ENCODE measurements at regions not wholly inside any gene's neighbourhood (a gene's known extent, or its start where the extent isn't known, plus 50 kb on each side); places are given as distances from the start of the nearest gene placed in this dataset.

DNA sequence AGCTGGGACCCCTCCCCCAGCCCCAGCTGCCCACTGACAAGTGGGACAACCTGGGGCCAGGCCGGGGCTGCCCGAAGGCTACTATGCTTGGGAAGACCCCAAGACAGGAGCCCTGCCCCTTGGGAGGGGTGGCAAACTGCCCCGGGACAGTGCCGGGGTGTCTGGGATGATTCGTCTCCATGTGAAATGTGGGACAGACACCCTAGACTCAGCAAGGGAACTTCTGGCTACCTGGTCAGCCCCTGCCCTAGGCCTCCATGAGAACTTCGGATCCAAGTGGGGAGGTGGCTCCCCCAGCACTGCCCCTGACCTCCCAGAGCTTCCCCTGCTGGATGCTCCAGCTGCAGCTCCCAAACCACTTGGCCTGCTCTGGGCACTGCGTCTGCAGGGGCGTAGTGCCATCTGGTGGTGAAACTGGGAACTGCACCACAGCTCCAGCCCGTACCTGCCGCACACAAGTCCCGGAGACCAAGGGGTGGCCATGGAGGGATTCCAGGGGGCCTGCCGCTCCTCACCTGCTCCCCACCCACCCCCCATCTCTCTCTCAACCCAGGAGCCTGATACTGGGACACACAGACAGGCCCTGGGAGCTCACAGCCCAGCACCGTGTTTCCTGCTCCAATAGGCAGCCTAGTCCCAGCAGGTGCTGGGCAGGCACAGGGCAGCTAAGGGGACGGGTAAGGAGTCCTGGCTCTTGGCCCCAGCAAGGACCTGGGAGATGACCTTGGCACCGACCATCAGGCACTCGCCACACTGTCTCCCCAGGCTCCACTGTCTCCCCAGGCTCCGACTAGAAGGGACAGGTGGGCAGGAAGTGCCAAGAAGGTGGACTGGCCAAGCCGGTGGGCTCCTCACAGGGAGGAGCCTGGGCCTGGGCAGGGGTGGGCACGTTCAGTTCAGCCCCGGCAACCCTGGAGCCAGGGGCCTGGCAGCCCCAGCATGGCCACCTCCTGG, 194.1 kb downstream of the IGLL1 start:
- TF ChIP-seq, protein P1, sequence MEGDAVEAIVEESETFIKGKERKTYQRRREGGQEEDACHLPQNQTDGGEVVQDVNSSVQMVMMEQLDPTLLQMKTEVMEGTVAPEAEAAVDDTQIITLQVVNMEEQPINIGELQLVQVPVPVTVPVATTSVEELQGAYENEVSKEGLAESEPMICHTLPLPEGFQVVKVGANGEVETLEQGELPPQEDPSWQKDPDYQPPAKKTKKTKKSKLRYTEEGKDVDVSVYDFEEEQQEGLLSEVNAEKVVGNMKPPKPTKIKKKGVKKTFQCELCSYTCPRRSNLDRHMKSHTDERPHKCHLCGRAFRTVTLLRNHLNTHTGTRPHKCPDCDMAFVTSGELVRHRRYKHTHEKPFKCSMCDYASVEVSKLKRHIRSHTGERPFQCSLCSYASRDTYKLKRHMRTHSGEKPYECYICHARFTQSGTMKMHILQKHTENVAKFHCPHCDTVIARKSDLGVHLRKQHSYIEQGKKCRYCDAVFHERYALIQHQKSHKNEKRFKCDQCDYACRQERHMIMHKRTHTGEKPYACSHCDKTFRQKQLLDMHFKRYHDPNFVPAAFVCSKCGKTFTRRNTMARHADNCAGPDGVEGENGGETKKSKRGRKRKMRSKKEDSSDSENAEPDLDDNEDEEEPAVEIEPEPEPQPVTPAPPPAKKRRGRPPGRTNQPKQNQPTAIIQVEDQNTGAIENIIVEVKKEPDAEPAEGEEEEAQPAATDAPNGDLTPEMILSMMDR (IDR thresholded peaks at IDR 0.05) = peak; percentile 97 to 98 (median 98)
- no peak for TF ChIP-seq POLR2A (IDR thresholded peaks at IDR 0.05)

Data from right lobe of liver (tissue), 4 donors.